HepG2 (cell line): ENCODE measurements at regions not wholly inside any gene's neighbourhood (a gene's known extent, or its start where the extent isn't known, plus 50 kb on each side); places are given as distances from the start of the nearest gene placed in this dataset.

Experiments used
- ATAC-seq: fragments of 200-7000 bp; cut with Tn5 transposase; 3 replicates; pipeline ENCODE4 v1.9.1; 2020; ENCODE audit warnings: mild to moderate bottlenecking, moderate library complexity
- BruUV-seq: library from RNA; stranded (reverse); fragments of 400-500 nt; replicated peaks from 2 replicates; lab custom pipeline; 2021; lab: Mats Ljungman, UMichigan
- CTCF ChIA-PET: fragments of 300-600 bp; formaldehyde crosslinking; extraction: SDS; loops from one replicate; lab custom pipeline; 2021; ENCODE audit warnings: low total read pairs, inconsistent platforms, low intra/inter-chr PET ratio; lab: Yijun Ruan, JAX
- POLR2A ChIA-PET: fragments of 350-600 bp; sonication (Branson Sonifier 250); formaldehyde crosslinking; loops from one replicate; lab custom pipeline; 2020; ENCODE audit warnings: antibody characterized with exemption, inconsistent platforms; lab: Yijun Ruan, JAX
- DNase-seq: peaks from one replicate; pipeline ENCODE4 v3.0.0-alpha.2; 2015; ENCODE audit warnings: low spot score
- FAIRE-seq: peaks from 3 replicates; lab custom pipeline; 2011; peaks lifted over from hg19 to GRCh38; lab: Jason Lieb, UNC
- H2AFZ ChIP-seq: one replicate; pipeline ENCODE4 v1.6.1; 2011; ENCODE audit warnings: low read length, inconsistent platforms
- H3K27ac ChIP-seq: fragments of 300-600 bp; 3 replicates; pipeline ENCODE4 v1.8.0; 2011; ENCODE audit warnings: mixed run types, mild to moderate bottlenecking, mixed read lengths, low read length, inconsistent platforms; ENCODE audit not compliant: insufficient read depth; ENCODE audit errors: extremely low read length
- H3K27me3 ChIP-seq, 2 experiments: fragments of 200-600 bp in 1 of 2; 2 replicates in 1 of 2; 3 replicates in 1 of 2; pipeline versions ENCODE4 v1.6.0 to v1.8.0; 2011; ENCODE audit warnings: low read length in 2 of 2, mild to moderate bottlenecking in 2 of 2, moderate library complexity in 2 of 2, inconsistent platforms in 1 of 2; ENCODE audit not compliant: insufficient read depth in 2 of 2, control insufficient read depth in 1 of 2
- H3K36me3 ChIP-seq, 2 experiments: fragments of 200-600 bp in 1 of 2; replicated peaks in 1 of 2; 2 replicates in 1 of 2; 3 replicates in 1 of 2; pipeline versions ENCODE4 v1.5.1 to v1.8.0; 2011; ENCODE audit warnings: low read length in 2 of 2, inconsistent platforms in 1 of 2; ENCODE audit not compliant: insufficient read depth in 2 of 2, control insufficient read depth in 1 of 2
- H3K4me1 ChIP-seq: 2 replicates; pipeline ENCODE4 v1.5.1; 2012; ENCODE audit warnings: low read length, inconsistent platforms; ENCODE audit not compliant: insufficient read depth
- H3K4me2 ChIP-seq: 2 replicates; pipeline ENCODE4 v1.6.0; 2011; ENCODE audit warnings: low read depth, low read length, inconsistent platforms
- H3K4me3 ChIP-seq, 3 experiments: fragments of 200-600 bp in 1 of 3; sonication (generic), shearing (Covaris generic) in 1 of 3; replicated peaks in 1 of 3; 2 replicates each; pipeline ENCODE4 v1.5.1; 2011 to 2016; ENCODE audit warnings: low read length in 3 of 3, inconsistent platforms in 2 of 3, low read depth in 2 of 3, mild to moderate bottlenecking in 2 of 3, control low read depth in 1 of 3, mixed read lengths in 1 of 3; ENCODE audit not compliant: insufficient read depth in 1 of 3
- H3K79me2 ChIP-seq: one replicate; pipeline ENCODE4 v1.6.1; 2011; ENCODE audit warnings: low read length, inconsistent platforms; ENCODE audit not compliant: insufficient read depth
- H3K9ac ChIP-seq: 2 replicates; pipeline ENCODE4 v1.6.0; 2011; ENCODE audit warnings: mild to moderate bottlenecking, low read depth, low read length, inconsistent platforms; ENCODE audit not compliant: insufficient read depth
- H3K9me3 ChIP-seq: 2 replicates; pipeline ENCODE4 v1.5.1; 2012; ENCODE audit warnings: mild to moderate bottlenecking, low read length
- H4K20me1 ChIP-seq: 2 replicates; pipeline ENCODE4 v1.6.0; 2011; ENCODE audit warnings: inconsistent platforms, mild to moderate bottlenecking, low read length, moderate library complexity; ENCODE audit not compliant: insufficient read depth
- ATF2 ChIP-seq: sonication (generic); formaldehyde crosslinking; IDR thresholded peaks from 2 replicates; pipeline ENCODE4 v1.4.0; 2020; ENCODE audit warnings: missing genetic modification reagents
- ATF7 ChIP-seq, 2 experiments: fragments of 450-650 bp in 1 of 2; sonication (generic) in 1 of 2; formaldehyde crosslinking in 1 of 2; IDR thresholded peaks; 2 replicates each; pipeline versions ENCODE4 v1.4.0 to v1.6.1; 2016 to 2020; ENCODE audit warnings: antibody characterized with exemption in 1 of 2, mild to moderate bottlenecking in 1 of 2, missing genetic modification reagents in 1 of 2
- CREBL2 ChIP-seq: sonication (generic); formaldehyde crosslinking; IDR thresholded peaks from 2 replicates; pipeline ENCODE4 v1.8.1; 2023; ENCODE audit warnings: missing genetic modification reagents, mild to moderate bottlenecking, borderline replicate concordance
- ETV5 ChIP-seq: IDR thresholded peaks from 2 replicates; pipeline ENCODE4 v1.6.1; 2018; ENCODE audit warnings: missing biosample characterization, missing genetic modification reagents, inconsistent platforms, borderline replicate concordance
- PAXIP1 ChIP-seq: sonication (generic); formaldehyde crosslinking; conservative IDR thresholded peaks from 2 replicates; pipeline ENCODE4 v1.4.0; 2020; ENCODE audit warnings: mild to moderate bottlenecking, missing genetic modification reagents, moderate library complexity
- ZMAT3 ChIP-seq: sonication (generic); formaldehyde crosslinking; conservative IDR thresholded peaks from 2 replicates; pipeline ENCODE4 v1.7.0; 2021; ENCODE audit warnings: missing genetic modification reagents
- ZNF513 ChIP-seq: sonication (generic); formaldehyde crosslinking; conservative IDR thresholded peaks from 2 replicates; pipeline ENCODE4 v1.5.0; 2020; ENCODE audit warnings: missing genetic modification reagents
- WGBS: methylation state at CpG from one replicate; pipeline ENCODE4 v1.1.6; 2017; ENCODE audit warnings: low lambda C conversion rate; 5-methylcytosine and 5-hydroxymethylcytosine counted together
- in situ Hi-C: cut with HindIII; loops from 2 replicates; pipeline ENCODE4 v1.10.0; 2017; ENCODE audit warnings: low pct_unique_long_range_greater_than_20kb; ENCODE audit not compliant: extremely low pct_ligation_motif_present
- intact Hi-C: fragments of 100-400 bp; cut with micrococcal nuclease; formaldehyde crosslinking; loops from one replicate; pipeline ENCODE4 v1.10.0; 2022; ENCODE audit not compliant: unreplicated experiment

GRCh38 chr12:77469578-77470333, 360.9 kb upstream of the NAV3 start:
- Histone ChIP-seq H3K4me3 (no peak overlapping the region), H3K4me1 (no peaks in the 10 kb centered on the region), H3K27me3 (no peaks in the 10 kb centered on the region), H3K9ac (no peak overlapping the region), H3K4me2 (no peak overlapping the region), H3K27ac (no peak overlapping the region), H4K20me1 (no peaks in the 10 kb centered on the region), H3K9me3 (no peaks in the 10 kb centered on the region), H3K36me3 (no peaks in the 10 kb centered on the region), H2AFZ (no peak overlapping the region), H3K79me2 (no peaks in the 10 kb centered on the region)
- POLR2A ChIA-PET = no interaction called here
- TF ChIP-seq ATF7 (IDR thresholded peaks at IDR 0.05) (peak; percentile 90), ATF7 (CRISPR knock-in tag; IDR thresholded peaks at IDR 0.05) (no peak), ATF2 (CRISPR knock-in tag) (no peak)
- in situ Hi-C loops = no loop called here
- no TSS peak for BruUV-seq
- 7% methylated on average over 3 of the region's 3 CpGs for WGBS
- no peak for ATAC-seq
- FAIRE-seq = no peak
- CTCF ChIA-PET = no interaction called here
- intact Hi-C loops = no loop called here
- no peak for DNase-seq

DNA sequence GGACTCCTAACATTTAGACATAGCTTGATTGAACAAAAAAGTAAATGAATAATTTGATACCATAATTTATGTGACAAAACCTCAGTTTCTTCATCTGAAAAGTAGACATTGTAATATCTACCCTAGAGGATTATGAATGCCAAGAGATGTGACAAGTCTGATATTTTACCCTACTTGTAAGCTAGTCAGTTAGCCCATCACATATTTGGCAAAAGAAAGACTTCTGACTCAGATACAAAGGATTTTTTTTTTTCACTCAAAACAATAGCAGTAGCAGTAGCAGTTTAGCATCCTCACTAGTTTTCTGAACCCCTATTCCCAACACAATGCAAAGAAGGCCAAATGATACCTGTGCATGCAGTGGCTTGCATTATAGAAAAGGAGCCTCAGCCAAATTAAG, 377.3 kb upstream of the E2F7 start:
- Histone ChIP-seq H3K9ac (no peak overlapping the region), H3K9me3 (no peaks in the 10 kb centered on the region), H3K79me2 (no peaks in the 10 kb centered on the region), H3K27ac (no peak overlapping the region), H3K36me3 (no peaks in the 10 kb centered on the region), H4K20me1 (no peaks in the 10 kb centered on the region), H3K27me3 (no peaks in the 10 kb centered on the region), H3K4me2 (no peak overlapping the region), H2AFZ (no peak overlapping the region), H3K4me3 (no peak overlapping the region), H3K4me1 (no peaks in the 10 kb centered on the region)
- no peak for DNase-seq
- no TSS peak for BruUV-seq
- intact Hi-C loops = no loop called here
- ATAC-seq = no peak
- FAIRE-seq = no peak
- ChIA-PET POLR2A (no interaction called here), CTCF (no interaction called here)
- in situ Hi-C loops = no loop called here
- no peak for TF ChIP-seq ETV5
- no peak for TF ChIP-seq CREBL2
- TF ChIP-seq ZMAT3 (CRISPR knock-in tag) = no peak
- no peak for TF ChIP-seq PAXIP1 (CRISPR knock-in tag)
- TF ChIP-seq ZNF513 (CRISPR knock-in tag) = no peak
